ENCODE measurements at regions not wholly inside any gene's neighbourhood (a gene's known extent, or its start where the extent isn't known, plus 50 kb on each side); places are given as distances from the start of the nearest gene placed in this dataset.

DNA sequence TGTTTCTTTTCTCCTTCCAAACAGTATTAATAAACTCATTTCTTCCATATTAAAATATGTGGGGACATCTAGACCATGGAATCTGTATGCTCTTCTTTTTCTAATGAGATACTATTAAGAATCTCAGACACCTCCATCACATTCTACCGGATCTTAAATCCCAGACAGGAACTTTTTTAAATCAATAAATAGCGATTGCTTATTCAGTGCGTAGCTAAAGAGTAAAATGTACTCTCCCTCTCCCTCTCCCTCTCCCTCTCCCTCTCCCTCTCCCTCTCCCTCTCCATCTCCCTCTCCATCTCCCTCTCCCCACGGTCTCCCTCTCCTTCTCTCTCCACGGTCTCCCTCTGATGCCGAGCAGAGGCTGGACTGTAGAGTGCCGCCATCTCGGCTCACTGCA, 297.0 kb downstream of the HNRNPD start:
- no peaks in the 10 kb centered on the region for H3K27me3 ChIP-seq (ENCODE audit: control insufficient read depth, insufficient read depth, low read length, poor library complexity, severe bottlenecking)
- no peak overlapping the region for H3K4me3 Mint-ChIP-seq
- no peak overlapping the region for H3K27ac ChIP-seq (ENCODE audit: low read depth, low read length)
- no peaks in the 10 kb centered on the region for H3K9me3 ChIP-seq (ENCODE audit: control insufficient read depth, low read length)
- peaks cover 5% of the 10 kb centered on the region for H3K9me3 Mint-ChIP-seq
- WGBS, 2 experiments (ENCODE audit: insufficient coverage in 1 of 2, insufficient read length in 1 of 2), result 93% methylated on average over 6 of the region's 8 CpGs; no CpG with 5 or more reads in 1 of the 2 experiments
- no peaks in the 10 kb centered on the region for H3K4me1 ChIP-seq (ENCODE audit: control insufficient read depth, insufficient read depth, low read length)
- H3K27me3 Mint-ChIP-seq (ENCODE audit: insufficient read depth), result no peaks in the 10 kb centered on the region
- no peak overlapping the region for H3K4me3 ChIP-seq (ENCODE audit: low read length)
- DNase-seq, result no peak
- H3K9ac ChIP-seq (ENCODE audit: extremely low read depth, low read length, poor library complexity, severe bottlenecking), result no peak overlapping the region
- no peaks in the 10 kb centered on the region for H3K36me3 ChIP-seq (ENCODE audit: control insufficient read depth, insufficient read depth, low read length)
- TF ChIP-seq, protein P1, sequence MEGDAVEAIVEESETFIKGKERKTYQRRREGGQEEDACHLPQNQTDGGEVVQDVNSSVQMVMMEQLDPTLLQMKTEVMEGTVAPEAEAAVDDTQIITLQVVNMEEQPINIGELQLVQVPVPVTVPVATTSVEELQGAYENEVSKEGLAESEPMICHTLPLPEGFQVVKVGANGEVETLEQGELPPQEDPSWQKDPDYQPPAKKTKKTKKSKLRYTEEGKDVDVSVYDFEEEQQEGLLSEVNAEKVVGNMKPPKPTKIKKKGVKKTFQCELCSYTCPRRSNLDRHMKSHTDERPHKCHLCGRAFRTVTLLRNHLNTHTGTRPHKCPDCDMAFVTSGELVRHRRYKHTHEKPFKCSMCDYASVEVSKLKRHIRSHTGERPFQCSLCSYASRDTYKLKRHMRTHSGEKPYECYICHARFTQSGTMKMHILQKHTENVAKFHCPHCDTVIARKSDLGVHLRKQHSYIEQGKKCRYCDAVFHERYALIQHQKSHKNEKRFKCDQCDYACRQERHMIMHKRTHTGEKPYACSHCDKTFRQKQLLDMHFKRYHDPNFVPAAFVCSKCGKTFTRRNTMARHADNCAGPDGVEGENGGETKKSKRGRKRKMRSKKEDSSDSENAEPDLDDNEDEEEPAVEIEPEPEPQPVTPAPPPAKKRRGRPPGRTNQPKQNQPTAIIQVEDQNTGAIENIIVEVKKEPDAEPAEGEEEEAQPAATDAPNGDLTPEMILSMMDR (conservative IDR thresholded peaks at IDR 0.05), result no peak
- H3K27ac Mint-ChIP-seq, result no peak overlapping the region
- no peaks in the 10 kb centered on the region for H3K36me3 Mint-ChIP-seq (ENCODE audit: low read depth)
- no peaks in the 10 kb centered on the region for H3K4me1 Mint-ChIP-seq

DNA sequence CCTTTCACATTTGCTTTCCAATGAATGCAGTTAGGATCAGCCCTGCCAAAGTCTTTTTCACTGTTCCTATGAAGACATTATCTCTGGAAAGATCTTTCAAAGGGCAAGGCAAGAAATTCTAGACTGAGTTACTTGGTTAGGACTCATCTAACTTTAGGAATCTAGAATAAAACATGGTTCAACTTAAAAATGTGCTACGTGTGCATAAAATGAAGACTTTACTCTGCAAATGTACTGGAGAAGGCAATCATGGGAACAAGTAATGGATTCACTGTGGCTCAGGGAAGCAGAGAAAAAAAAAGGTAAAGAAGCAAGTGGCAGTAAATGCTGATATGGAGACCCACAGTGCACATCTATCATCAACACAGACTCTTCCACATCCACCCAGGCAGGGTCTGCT, 297.4 kb downstream of the HNRNPD start:
- Mint-ChIP-seq H3K4me3 (no peak overlapping the region), H3K36me3 (ENCODE audit: low read depth) (no peaks in the 10 kb centered on the region), H3K9me3 (peaks cover 5% of the 10 kb centered on the region), H3K4me1 (no peaks in the 10 kb centered on the region), H3K27me3 (ENCODE audit: insufficient read depth) (no peaks in the 10 kb centered on the region), H3K27ac (no peak overlapping the region)
- H3K9me3 ChIP-seq (ENCODE audit: control insufficient read depth, low read length), result no peaks in the 10 kb centered on the region
- 86 to 100% methylated on average over 1 of the region's 1 CpG for WGBS, 2 experiments (ENCODE audit: insufficient coverage in 1 of 2, insufficient read length in 1 of 2)
- no peaks in the 10 kb centered on the region for H3K36me3 ChIP-seq (ENCODE audit: control insufficient read depth, insufficient read depth, low read length)
- DNase-seq, result no peak
- TF ChIP-seq, protein P1 (conservative IDR thresholded peaks at IDR 0.05), result no peak
- no peaks in the 10 kb centered on the region for H3K4me1 ChIP-seq (ENCODE audit: control insufficient read depth, insufficient read depth, low read length)
- no peaks in the 10 kb centered on the region for H3K27me3 ChIP-seq (ENCODE audit: control insufficient read depth, insufficient read depth, low read length, poor library complexity, severe bottlenecking)
- no peak overlapping the region for H3K27ac ChIP-seq (ENCODE audit: low read depth, low read length)
- H3K4me3 ChIP-seq (ENCODE audit: low read length), result no peak overlapping the region
- H3K9ac ChIP-seq (ENCODE audit: extremely low read depth, low read length, poor library complexity, severe bottlenecking), result no peak overlapping the region

DNA sequence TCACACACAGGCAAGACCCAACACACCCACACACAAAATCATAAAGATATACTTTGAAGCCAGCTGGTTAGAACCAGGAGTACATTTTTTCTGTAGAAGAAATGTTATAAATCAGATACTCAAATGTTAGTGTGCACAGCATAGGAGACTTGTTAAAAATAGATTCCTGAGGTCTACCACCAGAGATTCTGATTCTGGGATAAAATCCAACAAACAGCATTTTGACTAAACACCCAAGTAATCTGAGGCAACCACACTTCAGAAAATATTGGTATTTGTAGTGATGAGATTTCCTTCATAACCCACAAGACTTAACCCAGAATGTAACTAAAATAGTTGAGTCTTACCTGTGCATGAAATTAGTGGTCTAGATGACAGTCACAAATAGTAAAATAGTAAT, 301.8 kb downstream of the HNRNPD start:
- TF ChIP-seq, protein P1 (conservative IDR thresholded peaks at IDR 0.05), result no peak
- Histone ChIP-seq H3K4me3 (ENCODE audit: low read length) (no peak overlapping the region), H3K27ac (ENCODE audit: low read depth, low read length) (no peak overlapping the region), H3K4me1 (ENCODE audit: control insufficient read depth, insufficient read depth, low read length) (no peaks in the 10 kb centered on the region), H3K27me3 (ENCODE audit: control insufficient read depth, insufficient read depth, low read length, poor library complexity, severe bottlenecking) (no peaks in the 10 kb centered on the region), H3K9ac (ENCODE audit: extremely low read depth, low read length, poor library complexity, severe bottlenecking) (no peak overlapping the region), H3K9me3 (ENCODE audit: control insufficient read depth, low read length) (no peaks in the 10 kb centered on the region), H3K36me3 (ENCODE audit: control insufficient read depth, insufficient read depth, low read length) (no peaks in the 10 kb centered on the region)
- Mint-ChIP-seq H3K27me3 (ENCODE audit: insufficient read depth) (no peaks in the 10 kb centered on the region), H3K36me3 (ENCODE audit: low read depth) (no peaks in the 10 kb centered on the region), H3K9me3 (peaks cover 3% of the 10 kb centered on the region), H3K4me1 (no peaks in the 10 kb centered on the region), H3K27ac (no peak overlapping the region), H3K4me3 (no peak overlapping the region)
- no peak for DNase-seq
